ENCODE measurements at regions not wholly inside any gene's neighbourhood (a gene's known extent, or its start where the extent isn't known, plus 50 kb on each side); places are given as distances from the start of the nearest gene placed in this dataset.

DNA sequence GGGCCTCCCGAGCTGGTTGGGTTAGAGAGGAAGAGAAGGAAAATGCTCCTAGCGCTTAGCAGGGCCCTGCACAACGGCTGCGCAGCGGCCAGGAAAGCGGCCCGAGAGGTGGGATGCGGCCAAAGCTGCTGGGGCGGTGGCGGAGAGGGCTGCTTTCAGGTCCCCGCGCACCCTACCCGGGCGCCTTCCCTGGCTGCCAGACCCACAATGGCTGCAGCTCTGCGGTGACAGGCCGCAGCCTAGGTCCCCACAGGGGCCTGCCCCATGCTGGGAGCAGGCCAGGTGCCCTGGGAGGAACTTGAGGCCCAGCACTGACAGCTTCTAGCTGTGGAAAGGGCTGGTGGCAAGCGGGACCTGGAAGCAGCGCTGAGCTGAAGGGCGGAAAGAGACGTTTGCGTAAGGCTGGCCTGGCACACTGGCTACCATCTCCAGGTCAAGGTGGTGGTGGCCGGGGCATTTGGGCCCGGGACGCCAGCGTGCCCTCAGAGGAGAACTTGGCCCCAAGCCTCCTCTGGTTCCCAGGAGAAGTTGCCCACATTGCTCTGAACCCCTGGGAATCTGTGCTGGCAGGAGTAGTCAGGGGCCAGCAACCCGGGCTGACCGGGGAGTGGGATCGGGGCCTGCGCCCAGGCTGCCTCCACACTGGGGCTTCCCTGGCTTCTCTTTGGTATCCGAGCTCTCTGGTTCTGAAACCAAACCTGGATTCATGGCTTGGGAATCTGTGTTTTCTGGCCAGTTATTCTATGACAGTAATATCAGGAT is 72.9 kb upstream of the ZNF804B start:
- Histone ChIP-seq H4K20me1 (ENCODE audit: insufficient read depth, low read length) (no peaks in the 10 kb centered on the region), H3K4me1 (ENCODE audit: control insufficient read depth in 1 of 2, insufficient read depth in 2 of 2, low read length in 2 of 2) (no peaks in the 10 kb centered on the region), H3K9me3 (replicated peaks in 1 of 2; ENCODE audit: control insufficient read depth in 1 of 2, insufficient read depth in 1 of 2, low read length in 2 of 2) (peaks cover 0 to 16% of the 10 kb centered on the region in 2 donors), H2AFZ (ENCODE audit: insufficient read depth, low read depth, low read length, poor library complexity, severe bottlenecking) (no peak overlapping the region), H3K36me3 (replicated peaks in 1 of 2; ENCODE audit: control insufficient read depth in 1 of 2, insufficient read depth in 2 of 2, low read length in 2 of 2) (no peaks in the 10 kb centered on the region), H3K27me3 (ENCODE audit: control insufficient read depth in 2 of 2, insufficient read depth in 2 of 2, low read length in 2 of 2) (no peaks in the 10 kb centered on the region), H3K9ac (ENCODE audit: insufficient read depth, low read length, poor library complexity, severe bottlenecking) (no peak overlapping the region), H3K4me2 (replicated peaks; ENCODE audit: extremely low read depth, low read length, poor library complexity, severe bottlenecking) (no peak overlapping the region), H3K79me2 (ENCODE audit: insufficient read depth, low read length) (no peaks in the 10 kb centered on the region), H3K27ac (ENCODE audit: low read depth in 1 of 2, low read length in 2 of 2) (no peak overlapping the region), H3K4me3 (replicated peaks in 1 of 3; ENCODE audit: low read depth in 2 of 3, low read length in 3 of 3) (no peak overlapping the region)
- H3K36me3 Mint-ChIP-seq, result no peaks in the 10 kb centered on the region
- H3K9me3 Mint-ChIP-seq, result peaks cover 4 to 35% (median 16%) of the 10 kb centered on the region in 7 donors
- peaks cover 0 to 1% (median 0%) of the 10 kb centered on the region in 3 donors for H3K27me3 Mint-ChIP-seq (ENCODE audit: low read depth in 3 of 3)
- TF ChIP-seq, protein P1, sequence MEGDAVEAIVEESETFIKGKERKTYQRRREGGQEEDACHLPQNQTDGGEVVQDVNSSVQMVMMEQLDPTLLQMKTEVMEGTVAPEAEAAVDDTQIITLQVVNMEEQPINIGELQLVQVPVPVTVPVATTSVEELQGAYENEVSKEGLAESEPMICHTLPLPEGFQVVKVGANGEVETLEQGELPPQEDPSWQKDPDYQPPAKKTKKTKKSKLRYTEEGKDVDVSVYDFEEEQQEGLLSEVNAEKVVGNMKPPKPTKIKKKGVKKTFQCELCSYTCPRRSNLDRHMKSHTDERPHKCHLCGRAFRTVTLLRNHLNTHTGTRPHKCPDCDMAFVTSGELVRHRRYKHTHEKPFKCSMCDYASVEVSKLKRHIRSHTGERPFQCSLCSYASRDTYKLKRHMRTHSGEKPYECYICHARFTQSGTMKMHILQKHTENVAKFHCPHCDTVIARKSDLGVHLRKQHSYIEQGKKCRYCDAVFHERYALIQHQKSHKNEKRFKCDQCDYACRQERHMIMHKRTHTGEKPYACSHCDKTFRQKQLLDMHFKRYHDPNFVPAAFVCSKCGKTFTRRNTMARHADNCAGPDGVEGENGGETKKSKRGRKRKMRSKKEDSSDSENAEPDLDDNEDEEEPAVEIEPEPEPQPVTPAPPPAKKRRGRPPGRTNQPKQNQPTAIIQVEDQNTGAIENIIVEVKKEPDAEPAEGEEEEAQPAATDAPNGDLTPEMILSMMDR (IDR thresholded peaks at IDR 0.05), result no peak
- DNase-seq, result no peak
- intact Hi-C loops (cut with micrococcal nuclease), result no loop called here
- no peak overlapping the region for H3K4me3 Mint-ChIP-seq
- H3K4me1 Mint-ChIP-seq, result no peaks in the 10 kb centered on the region
- WGBS (ENCODE audit: insufficient coverage), result 95% methylated on average over 29 of the region's 30 CpGs
- H3K27ac Mint-ChIP-seq, result no peak overlapping the region

DNA sequence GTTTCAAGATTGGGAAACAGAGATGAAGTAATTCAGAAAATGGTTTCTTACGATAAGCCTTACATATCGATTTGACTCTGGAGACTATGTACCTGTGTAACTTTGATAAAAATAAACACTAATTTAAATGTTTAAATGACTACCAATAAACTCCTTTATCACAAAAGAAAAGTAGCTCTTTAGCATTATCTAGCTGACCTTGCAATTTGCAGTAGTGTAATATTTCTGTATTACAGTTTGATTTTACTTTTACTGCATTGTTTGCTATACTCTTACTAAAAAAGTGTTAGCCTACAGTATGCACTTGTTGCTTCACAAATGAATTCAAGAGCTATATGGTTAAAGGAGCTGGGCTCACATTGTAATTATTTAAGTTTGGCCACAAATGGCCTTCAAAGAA is 77.8 kb upstream of the ZNF804B start:
- H3K4me3 Mint-ChIP-seq, result no peak overlapping the region
- H3K36me3 ChIP-seq (replicated peaks in 1 of 2; ENCODE audit: control insufficient read depth in 1 of 2, insufficient read depth in 2 of 2, low read length in 2 of 2), result no peaks in the 10 kb centered on the region
- no peaks in the 10 kb centered on the region for H3K4me1 ChIP-seq (ENCODE audit: control insufficient read depth in 1 of 2, insufficient read depth in 2 of 2, low read length in 2 of 2)
- intact Hi-C loops (cut with micrococcal nuclease), result no loop called here
- H2AFZ ChIP-seq (ENCODE audit: insufficient read depth, low read depth, low read length, poor library complexity, severe bottlenecking), result no peak overlapping the region
- no peaks in the 10 kb centered on the region for H3K36me3 Mint-ChIP-seq
- TF ChIP-seq, protein P1 (IDR thresholded peaks at IDR 0.05), result no peak
- no peak overlapping the region for H3K9ac ChIP-seq (ENCODE audit: insufficient read depth, low read length, poor library complexity, severe bottlenecking)
- no peaks in the 10 kb centered on the region for H3K27me3 ChIP-seq (ENCODE audit: control insufficient read depth in 2 of 2, insufficient read depth in 2 of 2, low read length in 2 of 2)
- no peak overlapping the region for H3K4me2 ChIP-seq (replicated peaks; ENCODE audit: extremely low read depth, low read length, poor library complexity, severe bottlenecking)
- no peak overlapping the region for H3K27ac ChIP-seq (ENCODE audit: low read depth in 1 of 2, low read length in 2 of 2)
- H3K4me1 Mint-ChIP-seq, result no peaks in the 10 kb centered on the region
- H4K20me1 ChIP-seq (ENCODE audit: insufficient read depth, low read length), result no peaks in the 10 kb centered on the region
- no peak overlapping the region for H3K4me3 ChIP-seq (replicated peaks in 1 of 3; ENCODE audit: low read depth in 2 of 3, low read length in 3 of 3)
- DNase-seq, result no peak
- no CpG with 5 or more reads among the region's 2 CpGs for WGBS (ENCODE audit: insufficient coverage)
- peaks cover 0 to 13% of the 10 kb centered on the region in 2 donors for H3K9me3 ChIP-seq (replicated peaks in 1 of 2; ENCODE audit: control insufficient read depth in 1 of 2, insufficient read depth in 1 of 2, low read length in 2 of 2)
- no peaks in the 10 kb centered on the region for H3K27me3 Mint-ChIP-seq (ENCODE audit: low read depth in 3 of 3)
- H3K27ac Mint-ChIP-seq, result no peak overlapping the region
- H3K79me2 ChIP-seq (ENCODE audit: insufficient read depth, low read length), result no peaks in the 10 kb centered on the region
- peaks cover 4 to 24% (median 14%) of the 10 kb centered on the region in 7 donors for H3K9me3 Mint-ChIP-seq
